PC-9 (cell line): ENCODE measurements at regions not wholly inside any gene's neighbourhood (a gene's known extent, or its start where the extent isn't known, plus 50 kb on each side); places are given as distances from the start of the nearest gene placed in this dataset.

ENCODE experiments used
- BruUV-seq: library from RNA; stranded (reverse); fragments of 400-500 nt; replicated peaks from 2 replicates; lab custom pipeline; 2021; lab: Mats Ljungman, UMichigan
- CTCF ChIA-PET: fragments of 300-600 bp; sonication (Branson Sonifier 250); formaldehyde crosslinking; loops from one replicate; lab custom pipeline; 2022; ENCODE audit warnings: antibody characterized with exemption; lab: Charles Lee
- POLR2A ChIA-PET: fragments of 300-600 bp; sonication (Branson Sonifier 250); formaldehyde crosslinking; loops from one replicate; lab custom pipeline; 2022; ENCODE audit warnings: antibody characterized with exemption; ENCODE audit not compliant: unreplicated experiment; lab: Charles Lee
- DNase-seq, 2 experiments: peaks; one replicate each; pipeline versions ENCODE4 v3.0.0 to v3.0.0-alpha.2; 2015 to 2022; ENCODE audit warnings: mixed read lengths in 1 of 2
- H2AFZ ChIP-seq: fragments of 200-600 bp; sonication (generic); 2 replicates; pipeline ENCODE4 v1.8.1; 2017; ENCODE audit warnings: antibody characterized with exemption
- H3F3A ChIP-seq: fragments of 200-600 bp; sonication (generic); 2 replicates; pipeline ENCODE4 v1.8.1; 2017; ENCODE audit warnings: antibody characterized with exemption, mild to moderate bottlenecking, low read depth; ENCODE audit not compliant: insufficient read depth
- H3K27ac ChIP-seq: fragments of 200-600 bp; sonication (generic); 2 replicates; pipeline ENCODE4 v1.6.1; 2016; ENCODE audit warnings: mixed run types
- H3K27me3 ChIP-seq: fragments of 200-600 bp; sonication (generic); 2 replicates; pipeline ENCODE4 v1.6.1; 2016; ENCODE audit warnings: low read depth, mixed run types; ENCODE audit not compliant: insufficient read depth
- H3K36me3 ChIP-seq: fragments of 200-600 bp; sonication (generic); 2 replicates; pipeline ENCODE4 v1.6.1; 2016; ENCODE audit warnings: low read depth, mixed run types
- H3K4me1 ChIP-seq: fragments of 200-600 bp; sonication (generic); replicated peaks from 2 replicates; pipeline ENCODE4 v1.6.1; 2016; ENCODE audit warnings: mixed run types; ENCODE audit not compliant: insufficient read depth
- H3K4me2 ChIP-seq: fragments of 200-600 bp; sonication (generic); 2 replicates; pipeline ENCODE4 v1.6.1; 2017; ENCODE audit warnings: mixed run types
- H3K4me3 ChIP-seq: fragments of 200-600 bp; sonication (generic); 2 replicates; pipeline ENCODE4 v1.6.1; 2016; ENCODE audit warnings: mixed run types
- H3K79me2 ChIP-seq: fragments of 200-600 bp; sonication (generic); 2 replicates; pipeline ENCODE4 v1.6.1; 2017; ENCODE audit warnings: low read depth, mixed run types
- H3K9me2 ChIP-seq: fragments of 200-600 bp; sonication (generic); 2 replicates; pipeline ENCODE4 v1.8.1; 2017; ENCODE audit warnings: mild to moderate bottlenecking; ENCODE audit not compliant: insufficient read depth
- H3K9me3 ChIP-seq: fragments of 200-600 bp; sonication (generic); 2 replicates; pipeline ENCODE4 v1.8.1; 2016; ENCODE audit warnings: low read depth; ENCODE audit not compliant: insufficient read depth
- H4K20me1 ChIP-seq: fragments of 200-600 bp; sonication (generic); 2 replicates; pipeline ENCODE4 v1.8.1; 2017; ENCODE audit not compliant: insufficient read depth
- CTCF ChIP-seq: fragments of 200-600 bp; sonication (generic); conservative IDR thresholded peaks from 2 replicates; pipeline ENCODE4 v1.6.1; 2017; ENCODE audit warnings: mixed run types, antibody characterized with exemption, mild to moderate bottlenecking, moderate library complexity
- EZH2 ChIP-seq: fragments of 200-600 bp; sonication (generic); IDR thresholded peaks from 2 replicates; pipeline ENCODE4 v1.8.0; 2017; ENCODE audit warnings: antibody characterized with exemption, low read depth
- intact Hi-C: fragments of 100-400 bp; cut with micrococcal nuclease; formaldehyde crosslinking; loops from one replicate; pipeline ENCODE4 v1.10.0; 2022; ENCODE audit not compliant: unreplicated experiment

DNA sequence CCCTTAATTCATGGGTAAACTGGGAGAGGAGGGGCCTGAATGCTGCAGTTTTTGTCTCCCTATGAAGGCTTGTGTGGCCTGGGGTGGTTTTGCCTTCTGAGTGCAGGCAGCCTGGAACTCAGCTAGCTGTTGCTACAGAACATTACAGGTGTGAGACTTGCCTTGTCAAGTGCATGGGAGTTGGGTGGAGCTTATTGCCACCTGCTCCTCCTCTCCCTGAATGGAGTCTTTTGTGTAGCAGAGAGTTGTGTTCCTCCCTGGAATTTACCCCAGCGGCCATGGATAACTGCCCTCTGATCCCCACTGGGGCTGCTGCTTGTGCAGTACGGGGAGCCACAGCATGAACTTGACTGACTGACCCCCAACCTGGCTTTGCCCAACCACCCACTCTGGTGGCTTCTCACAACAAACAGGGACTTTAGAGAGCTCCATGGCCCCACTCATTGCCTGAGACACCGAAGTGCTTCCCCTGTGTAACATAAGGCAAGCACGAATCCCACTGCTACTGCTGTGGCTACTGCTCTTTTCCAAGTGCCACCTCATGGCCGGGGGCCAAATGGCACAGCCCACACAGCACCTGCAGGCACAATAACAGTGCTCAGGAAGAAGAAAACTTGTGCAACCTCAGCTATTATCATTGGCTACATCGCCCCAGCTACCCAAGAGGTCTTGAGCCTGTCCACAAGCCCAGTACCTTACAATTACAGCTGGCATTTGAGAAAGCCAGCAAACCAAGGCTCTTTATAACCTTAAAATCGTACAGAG, 942.9 kb downstream of the CDH18 start:
- no peak for TF ChIP-seq CTCF
- TF ChIP-seq EZH2 = no peak
- H3K79me2 ChIP-seq = no peaks in the 10 kb centered on the region
- ChIA-PET POLR2A (no interaction called here), CTCF (interaction anchor here (0.6 kb wide), 1 partner anchor 564 kb away, joined by 7 read pairs; no protein-coding TSS in a partner anchor)
- no TSS peak for BruUV-seq
- no peaks in the 10 kb centered on the region for H4K20me1 ChIP-seq
- H3K27me3 ChIP-seq = no peaks in the 10 kb centered on the region
- H3K4me1 ChIP-seq = no peaks in the 10 kb centered on the region
- H3F3A ChIP-seq = no peaks in the 10 kb centered on the region
- no peaks in the 10 kb centered on the region for H3K36me3 ChIP-seq
- H2AFZ ChIP-seq = no peak overlapping the region
- H3K9me3 ChIP-seq = no peaks in the 10 kb centered on the region
- no peaks in the 10 kb centered on the region; the same call in 1 of the 2 replicates for H3K9me2 ChIP-seq
- no peak overlapping the region for H3K27ac ChIP-seq
- no peak overlapping the region for H3K4me3 ChIP-seq
- H3K4me2 ChIP-seq = no peak overlapping the region
- DNase-seq = no peak
- intact Hi-C loops = no loop called here

DNA sequence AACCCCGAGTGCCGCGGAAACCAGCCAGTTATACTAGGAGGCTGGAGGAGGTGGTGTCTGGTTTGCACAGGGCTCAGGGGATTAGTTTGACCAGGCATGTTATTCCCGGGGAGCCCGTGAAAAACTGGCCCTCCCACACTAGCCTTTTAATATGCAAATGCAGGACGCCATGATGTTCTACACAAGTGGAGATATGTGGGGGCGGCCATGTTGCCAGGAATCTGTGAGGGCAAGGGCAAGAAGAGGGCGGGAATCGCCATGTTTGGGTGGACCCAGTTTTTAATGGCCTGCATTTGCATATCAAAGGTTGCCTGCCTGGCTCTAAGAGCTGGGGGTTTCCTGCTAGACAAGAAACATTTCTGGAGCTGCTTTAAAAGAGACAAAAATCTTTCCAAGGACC, 940.7 kb downstream of the CDH18 start:
- H4K20me1 ChIP-seq = no peaks in the 10 kb centered on the region
- no peak for DNase-seq
- intact Hi-C loops = no loop called here
- no peaks in the 10 kb centered on the region for H3K36me3 ChIP-seq
- CTCF ChIA-PET = no interaction called here
- H3K9me3 ChIP-seq = no peaks in the 10 kb centered on the region
- TF ChIP-seq EZH2 = no peak
- no peak for TF ChIP-seq CTCF
- H3K4me1 ChIP-seq = no peaks in the 10 kb centered on the region
- no peaks in the 10 kb centered on the region for H3K27me3 ChIP-seq
- no peak overlapping the region for H3K4me3 ChIP-seq
- H2AFZ ChIP-seq = no peak overlapping the region
- no peaks in the 10 kb centered on the region for H3F3A ChIP-seq
- H3K27ac ChIP-seq = no peak overlapping the region
- H3K4me2 ChIP-seq = no peak overlapping the region
- H3K9me2 ChIP-seq = no peaks in the 10 kb centered on the region; the same call in 1 of the 2 replicates
- no peaks in the 10 kb centered on the region for H3K79me2 ChIP-seq
- no TSS peak for BruUV-seq
- POLR2A ChIA-PET = interaction anchor here (0.6 kb wide), 1 partner anchor 11 kb away, joined by 6 read pairs; no protein-coding TSS in a partner anchor

GRCh38 chr5:19048726-19049125, 939.3 kb downstream of the CDH18 start:
- TF ChIP-seq EZH2 (no peak), CTCF (no peak)

More at GRCh38 chr5:19048726-19049125, 939.3 kb downstream of the CDH18 start:
- no peak overlapping the region for H3K4me3 ChIP-seq
- H2AFZ ChIP-seq = no peak overlapping the region
- no peak overlapping the region for H3K27ac ChIP-seq
- no peaks in the 10 kb centered on the region for H3K9me2 ChIP-seq
- no peak overlapping the region for H3K4me2 ChIP-seq
- no peaks in the 10 kb centered on the region for H3K9me3 ChIP-seq
- H3K4me1 ChIP-seq = no peaks in the 10 kb centered on the region
- ChIA-PET CTCF (no interaction called here), POLR2A (no interaction called here)
- no peaks in the 10 kb centered on the region for H3K36me3 ChIP-seq
- no peaks in the 10 kb centered on the region for H3F3A ChIP-seq
- intact Hi-C loops = no loop called here
- no peaks in the 10 kb centered on the region for H4K20me1 ChIP-seq
- no TSS peak for BruUV-seq
- no peaks in the 10 kb centered on the region for H3K79me2 ChIP-seq
- H3K27me3 ChIP-seq = no peaks in the 10 kb centered on the region
- DNase-seq = no peak
